ENCODE measurements at regions not wholly inside any gene's neighbourhood (a gene's known extent, or its start where the extent isn't known, plus 50 kb on each side); places are given as distances from the start of the nearest gene placed in this dataset.

DNA sequence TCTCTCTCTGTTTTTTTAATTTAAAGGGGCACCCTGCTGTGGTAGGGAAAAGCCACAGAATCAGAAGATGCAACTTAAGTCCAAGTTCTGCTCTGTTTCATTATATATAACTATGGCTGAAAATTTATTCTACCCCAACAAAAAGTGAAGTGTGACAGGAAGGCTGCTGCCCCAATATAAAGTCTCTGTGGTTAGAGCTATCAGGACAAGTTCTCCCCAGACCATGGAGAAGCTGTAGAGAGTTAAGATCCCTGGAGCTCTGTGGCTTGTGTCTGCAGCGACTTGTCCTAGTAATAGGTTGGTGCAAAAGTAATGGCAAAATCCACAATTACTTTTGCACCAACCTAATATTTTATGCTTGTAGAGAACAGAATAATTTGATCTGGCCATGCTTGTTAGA lies 250.9 kb downstream of the PSAT1 start (continued):
- TF ChIP-seq, protein P1, sequence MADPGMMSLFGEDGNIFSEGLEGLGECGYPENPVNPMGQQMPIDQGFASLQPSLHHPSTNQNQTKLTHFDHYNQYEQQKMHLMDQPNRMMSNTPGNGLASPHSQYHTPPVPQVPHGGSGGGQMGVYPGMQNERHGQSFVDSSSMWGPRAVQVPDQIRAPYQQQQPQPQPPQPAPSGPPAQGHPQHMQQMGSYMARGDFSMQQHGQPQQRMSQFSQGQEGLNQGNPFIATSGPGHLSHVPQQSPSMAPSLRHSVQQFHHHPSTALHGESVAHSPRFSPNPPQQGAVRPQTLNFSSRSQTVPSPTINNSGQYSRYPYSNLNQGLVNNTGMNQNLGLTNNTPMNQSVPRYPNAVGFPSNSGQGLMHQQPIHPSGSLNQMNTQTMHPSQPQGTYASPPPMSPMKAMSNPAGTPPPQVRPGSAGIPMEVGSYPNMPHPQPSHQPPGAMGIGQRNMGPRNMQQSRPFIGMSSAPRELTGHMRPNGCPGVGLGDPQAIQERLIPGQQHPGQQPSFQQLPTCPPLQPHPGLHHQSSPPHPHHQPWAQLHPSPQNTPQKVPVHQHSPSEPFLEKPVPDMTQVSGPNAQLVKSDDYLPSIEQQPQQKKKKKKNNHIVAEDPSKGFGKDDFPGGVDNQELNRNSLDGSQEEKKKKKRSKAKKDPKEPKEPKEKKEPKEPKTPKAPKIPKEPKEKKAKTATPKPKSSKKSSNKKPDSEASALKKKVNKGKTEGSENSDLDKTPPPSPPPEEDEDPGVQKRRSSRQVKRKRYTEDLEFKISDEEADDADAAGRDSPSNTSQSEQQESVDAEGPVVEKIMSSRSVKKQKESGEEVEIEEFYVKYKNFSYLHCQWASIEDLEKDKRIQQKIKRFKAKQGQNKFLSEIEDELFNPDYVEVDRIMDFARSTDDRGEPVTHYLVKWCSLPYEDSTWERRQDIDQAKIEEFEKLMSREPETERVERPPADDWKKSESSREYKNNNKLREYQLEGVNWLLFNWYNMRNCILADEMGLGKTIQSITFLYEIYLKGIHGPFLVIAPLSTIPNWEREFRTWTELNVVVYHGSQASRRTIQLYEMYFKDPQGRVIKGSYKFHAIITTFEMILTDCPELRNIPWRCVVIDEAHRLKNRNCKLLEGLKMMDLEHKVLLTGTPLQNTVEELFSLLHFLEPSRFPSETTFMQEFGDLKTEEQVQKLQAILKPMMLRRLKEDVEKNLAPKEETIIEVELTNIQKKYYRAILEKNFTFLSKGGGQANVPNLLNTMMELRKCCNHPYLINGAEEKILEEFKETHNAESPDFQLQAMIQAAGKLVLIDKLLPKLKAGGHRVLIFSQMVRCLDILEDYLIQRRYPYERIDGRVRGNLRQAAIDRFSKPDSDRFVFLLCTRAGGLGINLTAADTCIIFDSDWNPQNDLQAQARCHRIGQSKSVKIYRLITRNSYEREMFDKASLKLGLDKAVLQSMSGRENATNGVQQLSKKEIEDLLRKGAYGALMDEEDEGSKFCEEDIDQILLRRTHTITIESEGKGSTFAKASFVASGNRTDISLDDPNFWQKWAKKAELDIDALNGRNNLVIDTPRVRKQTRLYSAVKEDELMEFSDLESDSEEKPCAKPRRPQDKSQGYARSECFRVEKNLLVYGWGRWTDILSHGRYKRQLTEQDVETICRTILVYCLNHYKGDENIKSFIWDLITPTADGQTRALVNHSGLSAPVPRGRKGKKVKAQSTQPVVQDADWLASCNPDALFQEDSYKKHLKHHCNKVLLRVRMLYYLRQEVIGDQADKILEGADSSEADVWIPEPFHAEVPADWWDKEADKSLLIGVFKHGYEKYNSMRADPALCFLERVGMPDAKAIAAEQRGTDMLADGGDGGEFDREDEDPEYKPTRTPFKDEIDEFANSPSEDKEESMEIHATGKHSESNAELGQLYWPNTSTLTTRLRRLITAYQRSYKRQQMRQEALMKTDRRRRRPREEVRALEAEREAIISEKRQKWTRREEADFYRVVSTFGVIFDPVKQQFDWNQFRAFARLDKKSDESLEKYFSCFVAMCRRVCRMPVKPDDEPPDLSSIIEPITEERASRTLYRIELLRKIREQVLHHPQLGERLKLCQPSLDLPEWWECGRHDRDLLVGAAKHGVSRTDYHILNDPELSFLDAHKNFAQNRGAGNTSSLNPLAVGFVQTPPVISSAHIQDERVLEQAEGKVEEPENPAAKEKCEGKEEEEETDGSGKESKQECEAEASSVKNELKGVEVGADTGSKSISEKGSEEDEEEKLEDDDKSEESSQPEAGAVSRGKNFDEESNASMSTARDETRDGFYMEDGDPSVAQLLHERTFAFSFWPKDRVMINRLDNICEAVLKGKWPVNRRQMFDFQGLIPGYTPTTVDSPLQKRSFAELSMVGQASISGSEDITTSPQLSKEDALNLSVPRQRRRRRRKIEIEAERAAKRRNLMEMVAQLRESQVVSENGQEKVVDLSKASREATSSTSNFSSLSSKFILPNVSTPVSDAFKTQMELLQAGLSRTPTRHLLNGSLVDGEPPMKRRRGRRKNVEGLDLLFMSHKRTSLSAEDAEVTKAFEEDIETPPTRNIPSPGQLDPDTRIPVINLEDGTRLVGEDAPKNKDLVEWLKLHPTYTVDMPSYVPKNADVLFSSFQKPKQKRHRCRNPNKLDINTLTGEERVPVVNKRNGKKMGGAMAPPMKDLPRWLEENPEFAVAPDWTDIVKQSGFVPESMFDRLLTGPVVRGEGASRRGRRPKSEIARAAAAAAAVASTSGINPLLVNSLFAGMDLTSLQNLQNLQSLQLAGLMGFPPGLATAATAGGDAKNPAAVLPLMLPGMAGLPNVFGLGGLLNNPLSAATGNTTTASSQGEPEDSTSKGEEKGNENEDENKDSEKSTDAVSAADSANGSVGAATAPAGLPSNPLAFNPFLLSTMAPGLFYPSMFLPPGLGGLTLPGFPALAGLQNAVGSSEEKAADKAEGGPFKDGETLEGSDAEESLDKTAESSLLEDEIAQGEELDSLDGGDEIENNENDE (IDR thresholded peaks at IDR 0.05; ENCODE audit: insufficient replicate concordance, low read length), result no peak
- TF ChIP-seq, protein P2, sequence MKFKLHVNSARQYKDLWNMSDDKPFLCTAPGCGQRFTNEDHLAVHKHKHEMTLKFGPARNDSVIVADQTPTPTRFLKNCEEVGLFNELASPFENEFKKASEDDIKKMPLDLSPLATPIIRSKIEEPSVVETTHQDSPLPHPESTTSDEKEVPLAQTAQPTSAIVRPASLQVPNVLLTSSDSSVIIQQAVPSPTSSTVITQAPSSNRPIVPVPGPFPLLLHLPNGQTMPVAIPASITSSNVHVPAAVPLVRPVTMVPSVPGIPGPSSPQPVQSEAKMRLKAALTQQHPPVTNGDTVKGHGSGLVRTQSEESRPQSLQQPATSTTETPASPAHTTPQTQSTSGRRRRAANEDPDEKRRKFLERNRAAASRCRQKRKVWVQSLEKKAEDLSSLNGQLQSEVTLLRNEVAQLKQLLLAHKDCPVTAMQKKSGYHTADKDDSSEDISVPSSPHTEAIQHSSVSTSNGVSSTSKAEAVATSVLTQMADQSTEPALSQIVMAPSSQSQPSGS (IDR thresholded peaks at IDR 0.05; ENCODE audit: low read length), result no peak
- TF ChIP-seq SIN3A (conservative IDR thresholded peaks at IDR 0.05 in 1 of 2, IDR thresholded peaks at IDR 0.05 in 1 of 2; ENCODE audit: low read depth in 1 of 2, low read length in 2 of 2), result no peak
- no peak for TF ChIP-seq RXRA (IDR thresholded peaks at IDR 0.05; ENCODE audit: insufficient read depth, low read depth, low read length)
- TF ChIP-seq SP2 (IDR thresholded peaks at IDR 0.05; ENCODE audit: low read length), result no peak
- TF ChIP-seq POLR2AphosphoS5 (IDR thresholded peaks at IDR 0.05; ENCODE audit: low read depth, low read length), result no peak
- TF ChIP-seq, protein P3, sequence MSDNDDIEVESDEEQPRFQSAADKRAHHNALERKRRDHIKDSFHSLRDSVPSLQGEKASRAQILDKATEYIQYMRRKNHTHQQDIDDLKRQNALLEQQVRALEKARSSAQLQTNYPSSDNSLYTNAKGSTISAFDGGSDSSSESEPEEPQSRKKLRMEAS (IDR thresholded peaks at IDR 0.05), result no peak
- no peak for TF ChIP-seq TAF1 (IDR thresholded peaks at IDR 0.05; ENCODE audit: low read depth, low read length)
- TF ChIP-seq YY1 (IDR thresholded peaks at IDR 0.05; ENCODE audit: low read depth, low read length), result no peak
- no peak for TF ChIP-seq TAF7 (optimal IDR thresholded peaks at IDR 0.05; ENCODE audit: borderline replicate concordance, low read depth, low read length)
